PC-3 (cell line): ENCODE measurements at regions not wholly inside any gene's neighbourhood (a gene's known extent, or its start where the extent isn't known, plus 50 kb on each side); places are given as distances from the start of the nearest gene placed in this dataset.

Experiments
- CTCF ChIP-seq: fragments of 300-600 bp; sonication (generic); conservative IDR thresholded peaks from 2 replicates; pipeline ENCODE4 v1.5.1; 2017; ENCODE audit warnings: antibody characterized with exemption, low read depth, mild to moderate bottlenecking, low read length
- EZH2 ChIP-seq: fragments of 300-600 bp; sonication (generic); IDR thresholded peaks from one replicate; pipeline ENCODE4 v1.6.1; 2017; ENCODE audit warnings: antibody characterized with exemption, mild to moderate bottlenecking, low read length; ENCODE audit not compliant: unreplicated experiment
- EZH2phosphoT487 ChIP-seq: fragments of 300-600 bp; sonication (generic); IDR thresholded peaks from 2 replicates; pipeline ENCODE4 v1.6.1; 2018; ENCODE audit warnings: mild to moderate bottlenecking, antibody characterized with exemption, low read length, borderline replicate concordance

GRCh38 chr18:56139792-56140254, 498.6 kb downstream of the TXNL1 start:
- TF ChIP-seq CTCF = no peak
- TF ChIP-seq EZH2 = no peak
- TF ChIP-seq EZH2phosphoT487 = no peak
